HG03378 (cell line): ENCODE measurements at regions not wholly inside any gene's neighbourhood (a gene's known extent, or its start where the extent isn't known, plus 50 kb on each side); places are given as distances from the start of the nearest gene placed in this dataset.

Source experiments
- ATAC-seq: cut with Tn5 transposase; IDR thresholded peaks from one replicate; pipeline ENCODE4 v1.9.1; 2021; ENCODE audit warnings: mild to moderate bottlenecking, moderate library complexity; ENCODE audit not compliant: unreplicated experiment

DNA sequence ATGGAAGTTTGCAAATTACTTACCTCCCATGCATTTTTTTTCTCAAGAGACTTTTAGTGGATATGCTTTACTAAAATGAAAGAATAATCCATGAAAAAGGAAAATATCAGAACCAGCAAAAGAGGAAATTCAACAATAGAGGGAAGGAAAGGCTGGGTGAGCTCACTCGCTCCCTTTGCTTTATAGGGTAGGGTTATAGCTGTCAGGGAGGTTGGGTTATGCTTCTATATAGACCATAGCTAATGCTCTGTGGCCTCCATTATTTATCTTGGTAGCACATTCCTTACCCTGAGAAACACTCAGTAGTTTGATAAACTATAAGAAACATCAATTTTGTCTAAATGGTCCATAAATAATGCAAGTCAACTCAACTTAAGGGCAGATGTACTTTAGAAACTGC is 215.9 kb upstream of the FAR2 start:
- ATAC-seq = no peak

- no peak for ATAC-seq
Observed at GRCh38 chr12:28933864-28934527, 215.1 kb upstream of the FAR2 start.

DNA sequence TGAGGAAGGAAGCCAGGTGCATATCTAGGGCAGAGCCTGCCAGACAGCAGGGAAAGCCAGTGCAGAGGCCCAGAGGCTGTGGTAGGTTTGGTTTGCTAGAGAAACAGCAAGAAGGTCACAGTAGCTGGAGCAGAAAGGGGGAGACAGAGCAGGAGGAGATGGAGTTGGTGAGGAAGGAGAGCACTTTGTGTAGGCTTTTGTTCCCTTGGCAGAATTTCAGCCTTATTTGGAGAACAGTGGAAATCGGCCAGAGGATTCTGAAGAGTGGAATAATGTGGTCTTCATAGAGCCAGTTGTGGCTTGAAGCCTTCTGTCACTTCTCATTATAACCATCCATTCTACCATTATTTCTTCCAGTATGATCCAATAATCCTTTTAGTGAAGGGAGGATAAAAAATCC is 212.9 kb upstream of the FAR2 start:
- no peak for ATAC-seq

- ATAC-seq = no peak
Observed at GRCh38 chr12:28936711-28937110, 212.4 kb upstream of the FAR2 start.

GRCh38 chr12:28937196-28937595 is 211.9 kb upstream of the FAR2 start:
- no peak for ATAC-seq

GRCh38 chr12:28938056-28938455 is 211.0 kb upstream of the FAR2 start:
- ATAC-seq = no peak

DNA sequence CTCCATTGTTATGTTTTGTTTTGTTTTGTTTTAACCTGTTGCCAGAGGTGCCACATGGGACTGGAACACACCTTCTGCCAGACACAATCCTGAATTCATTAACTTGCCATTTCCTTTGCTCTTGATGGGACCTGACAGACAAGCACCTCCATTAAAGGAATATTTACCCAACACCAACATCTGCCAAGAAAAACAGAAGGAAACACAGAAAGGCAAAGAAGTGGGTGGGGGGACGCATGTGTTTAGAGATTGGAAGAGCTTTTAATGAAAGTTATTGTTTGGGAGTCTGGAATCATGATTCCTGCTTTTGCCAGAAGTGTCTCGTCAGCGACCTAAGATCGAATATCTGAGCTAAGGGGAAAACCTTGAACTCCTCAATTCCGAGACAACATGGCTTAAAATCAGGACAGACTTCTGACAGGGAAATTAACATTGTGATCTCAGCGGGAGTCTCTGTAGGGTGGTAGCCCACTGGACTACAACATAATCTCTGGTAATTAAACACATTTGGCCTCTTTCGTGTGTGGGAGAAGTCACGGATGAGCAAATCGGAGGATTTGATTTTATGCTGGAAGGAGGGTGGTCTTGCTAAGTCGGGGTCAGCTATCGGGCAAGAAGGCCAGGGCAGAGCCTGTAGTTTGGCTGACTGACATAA is 210.4 kb upstream of the FAR2 start:
- no peak for ATAC-seq

GRCh38 chr12:28939427-28939826 is 209.7 kb upstream of the FAR2 start:
- ATAC-seq = no peak

- ATAC-seq = no peak
Observed at GRCh38 chr12:28941248-28941647, 207.8 kb upstream of the FAR2 start.

DNA sequence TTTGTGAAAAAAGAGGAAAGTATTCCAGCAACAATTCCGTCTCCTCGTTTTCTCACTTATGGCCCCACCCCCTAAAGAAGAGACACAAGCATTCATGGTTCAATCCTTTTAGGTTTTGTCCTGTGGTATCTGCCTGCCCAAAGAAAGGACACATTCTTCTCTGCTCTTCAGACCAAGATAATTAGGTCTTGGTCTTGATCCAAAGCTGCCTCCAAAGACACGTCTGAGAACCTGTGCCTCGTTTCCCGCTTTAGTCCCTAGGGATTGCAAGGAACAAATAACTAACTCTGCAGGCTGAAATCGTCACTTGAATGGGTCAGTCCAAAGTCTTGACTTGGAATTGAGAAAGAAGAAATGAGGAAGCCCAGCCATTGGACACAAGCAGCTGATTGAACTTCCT is 202.7 kb upstream of the FAR2 start:
- ATAC-seq = no peak

DNA sequence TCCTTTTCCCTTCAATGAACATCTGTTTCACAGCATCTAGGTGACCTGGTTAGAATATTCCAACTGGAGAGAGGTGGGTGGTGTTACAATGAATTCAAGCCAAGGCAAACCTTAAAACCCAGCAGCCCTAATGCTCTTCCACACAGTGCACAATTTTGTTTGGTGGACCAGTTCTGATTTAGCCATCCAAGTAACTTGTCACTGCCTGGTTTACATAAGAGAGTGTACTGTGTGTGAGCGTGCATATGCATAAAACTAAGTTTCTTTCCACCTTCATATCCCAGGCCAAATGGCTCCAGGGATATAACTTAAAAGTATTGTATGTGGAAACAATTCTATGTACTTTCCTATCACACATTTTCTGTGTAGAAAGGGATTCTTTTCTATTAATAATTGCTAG is 200.4 kb upstream of the FAR2 start:
- no peak for ATAC-seq

DNA sequence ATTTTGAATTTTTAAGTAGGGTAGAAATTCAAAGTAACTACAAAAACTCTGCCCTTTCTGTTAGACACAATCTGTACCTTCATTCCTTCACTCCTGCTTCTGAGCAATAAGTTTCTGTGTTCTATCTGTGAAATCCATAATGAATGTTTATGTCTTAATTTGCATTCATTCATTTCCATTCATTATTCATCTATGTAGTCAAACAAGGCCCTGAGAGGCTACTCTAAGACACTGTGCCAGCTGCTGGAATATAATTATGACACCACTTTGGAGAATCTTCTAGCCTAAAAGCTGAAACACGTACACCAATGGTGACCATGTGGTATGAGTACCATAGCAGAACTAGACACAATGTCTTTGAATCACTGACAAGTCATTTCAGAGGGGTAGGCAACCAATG is 199.9 kb upstream of the FAR2 start:
- ATAC-seq = no peak

DNA sequence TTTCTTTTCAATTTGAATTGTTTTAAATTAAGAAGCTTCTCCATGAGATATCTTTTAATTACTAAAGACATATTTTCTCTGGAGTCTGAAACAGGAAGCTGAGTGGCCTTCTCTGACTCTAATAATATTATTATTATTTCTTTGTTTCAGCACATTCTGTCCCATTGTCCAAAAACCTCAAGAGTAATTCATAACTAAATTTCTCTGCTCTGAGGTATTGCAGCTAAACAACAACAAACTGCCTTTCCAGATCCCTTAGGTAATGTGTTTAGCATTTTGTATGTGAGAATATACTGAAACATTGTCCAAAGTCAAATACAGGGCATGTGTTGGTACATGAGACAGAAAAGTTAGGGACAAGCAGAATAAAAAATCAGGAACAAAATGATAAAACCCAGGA is 199.0 kb upstream of the FAR2 start:
- no peak for ATAC-seq

GRCh38 chr12:28951935-28952334 is 197.1 kb upstream of the FAR2 start:
- no peak for ATAC-seq

- no peak for ATAC-seq
Observed at GRCh38 chr12:28954333-28954732, 194.7 kb upstream of the FAR2 start.

DNA sequence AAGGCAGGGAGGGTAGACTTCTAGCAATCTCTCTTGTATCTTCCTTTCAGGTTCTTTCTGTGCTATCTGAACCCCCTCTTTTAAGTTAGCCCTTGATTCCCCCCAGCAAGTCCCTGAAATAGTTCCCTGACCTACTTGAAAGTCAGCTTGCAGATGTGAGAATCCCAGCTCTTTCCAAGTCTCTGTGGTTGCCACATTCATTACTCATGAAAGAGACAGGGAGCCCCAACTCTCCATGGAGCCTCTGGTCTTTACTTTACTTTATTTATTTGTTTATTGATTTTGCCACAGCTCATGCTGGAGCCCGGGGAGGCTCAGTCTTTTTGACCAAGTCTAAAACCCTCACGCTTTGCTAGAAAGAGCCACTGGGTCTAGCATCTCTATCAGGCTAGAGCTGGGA is 193.6 kb upstream of the FAR2 start:
- no peak for ATAC-seq

DNA sequence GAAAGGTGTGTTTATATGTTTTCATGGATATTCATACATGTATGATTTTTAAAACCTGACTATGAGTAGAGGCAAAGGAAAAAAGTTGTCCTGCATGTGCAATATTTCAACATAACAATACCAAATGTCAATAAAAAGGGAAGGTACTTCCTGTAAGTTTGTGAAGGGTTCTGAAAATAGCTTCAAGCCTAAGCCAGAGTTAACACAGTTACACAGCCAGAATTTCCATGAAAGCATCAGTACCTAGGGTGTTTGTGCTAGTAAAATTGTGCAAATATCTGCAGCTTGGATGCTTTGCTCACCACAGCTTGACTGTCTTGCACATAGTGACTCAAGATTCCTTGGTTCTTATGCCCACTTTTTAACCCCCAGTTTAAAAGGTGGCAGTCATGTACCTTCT is 193.1 kb upstream of the FAR2 start:
- no peak for ATAC-seq

GRCh38 chr12:28958553-28959195 is 190.4 kb upstream of the FAR2 start:
- ATAC-seq = no peak

DNA sequence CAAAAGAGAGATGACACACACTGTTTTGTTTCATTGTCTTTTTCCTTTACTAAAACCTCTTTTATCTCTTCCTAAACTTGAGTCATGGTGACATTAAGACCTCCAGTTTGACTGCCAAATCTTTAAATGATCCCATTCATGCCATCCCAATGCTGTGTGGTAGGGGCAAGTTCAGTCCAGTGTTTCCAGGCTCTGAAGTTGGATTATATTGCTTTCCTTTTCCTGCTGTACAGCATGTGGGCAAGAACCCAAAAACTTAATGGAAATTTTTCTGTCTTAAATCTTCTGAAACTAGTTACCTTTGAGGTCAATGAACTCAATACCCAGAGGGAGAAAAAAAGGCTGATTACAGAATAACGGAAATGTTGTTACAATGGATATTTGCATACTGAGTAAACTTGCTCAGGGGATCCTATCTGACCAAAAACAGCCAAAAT is 187.1 kb upstream of the FAR2 start:
- no peak for ATAC-seq

DNA sequence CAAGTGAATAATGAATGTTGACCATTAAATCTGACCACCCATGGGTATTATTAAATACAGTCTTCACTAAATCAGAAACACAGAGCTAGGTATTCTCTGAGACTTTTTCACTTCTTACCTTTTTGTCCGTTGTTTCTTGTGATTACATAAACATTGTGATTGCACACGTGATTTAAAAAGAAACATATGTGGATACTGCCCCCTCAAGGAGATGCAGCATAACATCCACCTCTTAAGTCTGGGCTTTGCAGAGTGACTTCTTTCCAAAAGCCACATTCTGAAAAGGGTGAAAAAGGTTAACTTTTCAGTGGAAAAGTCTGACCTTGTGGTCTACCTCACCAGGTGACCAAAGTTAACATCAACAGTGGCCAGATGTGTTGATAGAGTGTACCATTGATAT is 185.5 kb upstream of the FAR2 start:
- ATAC-seq = no peak

DNA sequence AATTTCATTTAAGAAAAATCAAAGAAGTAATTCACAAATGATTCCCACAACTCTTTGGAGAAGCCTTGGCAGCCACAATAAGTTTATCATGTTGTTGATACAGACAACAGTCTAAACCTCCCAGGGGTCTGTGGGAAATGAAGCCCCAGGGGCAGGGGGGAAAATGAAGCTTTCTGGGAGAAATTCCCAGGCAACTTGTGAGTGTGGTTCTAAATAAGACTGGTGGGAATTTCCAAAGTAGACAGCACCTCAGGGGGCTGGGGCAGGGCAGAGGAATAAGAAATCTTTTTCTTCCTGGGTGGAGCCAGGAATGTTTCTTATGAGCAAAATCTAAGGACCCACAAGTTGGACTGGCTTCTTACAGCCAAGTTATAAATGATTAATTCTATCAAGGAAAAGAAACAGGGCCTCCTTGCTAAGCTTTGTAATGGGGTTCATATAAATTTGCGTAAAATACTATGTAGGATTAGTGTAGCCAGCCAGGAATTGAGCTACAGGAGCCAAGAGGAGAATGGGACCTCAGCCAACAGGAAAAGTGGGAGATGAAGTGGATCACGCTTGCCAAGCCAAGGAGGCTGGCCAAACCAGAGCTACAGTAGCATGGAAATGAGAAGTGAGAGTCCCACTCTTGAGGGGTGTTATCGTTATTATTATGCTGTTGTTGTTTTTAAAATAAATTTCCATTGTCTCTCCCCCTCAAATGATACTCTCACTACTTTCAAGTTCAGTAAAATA is 182.9 kb upstream of the FAR2 start:
- no peak for ATAC-seq

- ATAC-seq = no peak
Observed at GRCh38 chr12:28967426-28967825, 181.7 kb upstream of the FAR2 start.
